ENCODE measurements at regions not wholly inside any gene's neighbourhood (a gene's known extent, or its start where the extent isn't known, plus 50 kb on each side); places are given as distances from the start of the nearest gene placed in this dataset.
"Not testable (repeated sequence)": the region's sequence is repeated elsewhere in the genome, so short reads cannot be mapped to it uniquely, and the experiment has no call there.

GRCh38 chr9:126068534-126069230, 257.9 kb upstream of the MVB12B start:
- Histone ChIP-seq H3K4me3 (no peak overlapping the region), H3K27ac (no peak overlapping the region), H3K4me1 (no peaks in the 10 kb centered on the region), H3K36me3 (no peaks in the 10 kb centered on the region), H3K9me3 (no peaks in the 10 kb centered on the region), H3K27me3 (peaks cover 35% of the 10 kb centered on the region)
- 85% methylated on average over 11 of the region's 17 CpGs for WGBS
- TF ChIP-seq EP300 (IDR thresholded peaks at IDR 0.05), result no peak
- TF ChIP-seq POLR2A (IDR thresholded peaks at IDR 0.05), result no peak
- TF ChIP-seq CTCF (IDR thresholded peaks at IDR 0.05), result no peak
- no peak for TF ChIP-seq POLR2AphosphoS5 (IDR thresholded peaks at IDR 0.05)
- DNase-seq (ENCODE audit: low spot score in 2 of 2), result no peak

GRCh38 chr9:126069400-126069955, 257.2 kb upstream of the MVB12B start:
- no peaks in the 10 kb centered on the region for H3K4me1 ChIP-seq
- H3K4me3 ChIP-seq, result no peak overlapping the region
- H3K36me3 ChIP-seq, result no peaks in the 10 kb centered on the region
- H3K9me3 ChIP-seq, result no peaks in the 10 kb centered on the region
- H3K27me3 ChIP-seq, result peaks cover 35% of the 10 kb centered on the region
- no peak for DNase-seq (ENCODE audit: low spot score in 2 of 2)
- WGBS, result 71% methylated on average over 8 of the region's 9 CpGs
- H3K27ac ChIP-seq, result no peak overlapping the region
- no peak for TF ChIP-seq EP300 (IDR thresholded peaks at IDR 0.05)
- no peak for TF ChIP-seq POLR2AphosphoS5 (IDR thresholded peaks at IDR 0.05)
- no peak for TF ChIP-seq CTCF (IDR thresholded peaks at IDR 0.05)
- no peak for TF ChIP-seq POLR2A (IDR thresholded peaks at IDR 0.05)

GRCh38 chr9:126070058-126070655, 256.5 kb upstream of the MVB12B start:
- H3K4me3 ChIP-seq, result no peak overlapping the region
- DNase-seq (ENCODE audit: low spot score in 2 of 2), result no peak
- WGBS, result 86% methylated on average over 3 of the region's 15 CpGs

GRCh38 chr9:126071076-126071750, 255.4 kb upstream of the MVB12B start:
- Histone ChIP-seq H3K27ac (no peak overlapping the region), H3K4me3 (no peak overlapping the region), H3K4me1 (no peaks in the 10 kb centered on the region), H3K9me3 (no peaks in the 10 kb centered on the region), H3K27me3 (peaks cover 29% of the 10 kb centered on the region), H3K36me3 (no peaks in the 10 kb centered on the region)
- no peak for DNase-seq (ENCODE audit: low spot score in 2 of 2)
- no peak for TF ChIP-seq POLR2A (IDR thresholded peaks at IDR 0.05)
- no peak for TF ChIP-seq CTCF (IDR thresholded peaks at IDR 0.05)
- TF ChIP-seq EP300 (IDR thresholded peaks at IDR 0.05), result no peak
- TF ChIP-seq POLR2AphosphoS5 (IDR thresholded peaks at IDR 0.05), result no peak
- WGBS, result 86% methylated on average over 13 of the region's 13 CpGs

More at GRCh38 chr9:126070058-126070655, 256.5 kb upstream of the MVB12B start:
- no peak overlapping the region for H3K27ac ChIP-seq
- no peaks in the 10 kb centered on the region for H3K9me3 ChIP-seq
- TF ChIP-seq POLR2A (IDR thresholded peaks at IDR 0.05) (no peak), EP300 (IDR thresholded peaks at IDR 0.05) (no peak), CTCF (IDR thresholded peaks at IDR 0.05) (no peak), POLR2AphosphoS5 (IDR thresholded peaks at IDR 0.05) (no peak)
- H3K27me3 ChIP-seq, result peaks cover 35% of the 10 kb centered on the region
- no peaks in the 10 kb centered on the region for H3K36me3 ChIP-seq
- no peaks in the 10 kb centered on the region for H3K4me1 ChIP-seq

GRCh38 chr9:126077656-126078055, 249.0 kb upstream of the MVB12B start:
- not testable (repeated sequence) for H3K9me3 ChIP-seq; H3K4me1 ChIP-seq; H3K27me3 ChIP-seq; H3K27ac ChIP-seq; DNase-seq (ENCODE audit: low spot score in 2 of 2); H3K36me3 ChIP-seq; H3K4me3 ChIP-seq
- WGBS, result 86% methylated on average over 12 of the region's 12 CpGs

All from suprapubic skin (tissue), 4 donors.